ENCODE measurements at regions not wholly inside any gene's neighbourhood (a gene's known extent, or its start where the extent isn't known, plus 50 kb on each side); places are given as distances from the start of the nearest gene placed in this dataset.

GRCh38 chr6:100134703-100135102 lies 140.7 kb upstream of the MCHR2 start:
- DNase-seq (ENCODE audit: low read depth) = no peak

- DNase-seq (ENCODE audit: low read depth) = no peak
Observed at GRCh38 chr6:100134297-100134696, 140.3 kb upstream of the MCHR2 start.

GRCh38 chr6:100132005-100132404 lies 138.0 kb upstream of the MCHR2 start:
- no peak for DNase-seq (ENCODE audit: low read depth)

GRCh38 chr6:100130630-100131029 lies 136.6 kb upstream of the MCHR2 start:
- DNase-seq (ENCODE audit: low read depth) = no peak

GRCh38 chr6:100126790-100127484 lies 132.9 kb upstream of the MCHR2 start:
- DNase-seq (ENCODE audit: low read depth) = no peak

GRCh38 chr6:100121854-100122609 lies 128.0 kb upstream of the MCHR2 start:
- no peak for DNase-seq (ENCODE audit: low read depth)

- no peak for DNase-seq (ENCODE audit: low read depth)
Observed at GRCh38 chr6:100119261-100119660, 125.2 kb upstream of the MCHR2 start.

GRCh38 chr6:100118301-100118700 lies 124.3 kb upstream of the MCHR2 start:
- DNase-seq (ENCODE audit: low read depth) = no peak

- no peak for DNase-seq (ENCODE audit: low read depth)
Observed at GRCh38 chr6:100117680-100118079, 123.7 kb upstream of the MCHR2 start.

GRCh38 chr6:100116411-100117194 lies 122.6 kb upstream of the MCHR2 start:
- DNase-seq (ENCODE audit: low read depth) = peak; percentile 57

- DNase-seq (ENCODE audit: low read depth) = no peak
Observed at GRCh38 chr6:100115407-100116101, 121.5 kb upstream of the MCHR2 start.

GRCh38 chr6:100112855-100113508 lies 119.0 kb upstream of the MCHR2 start:
- no peak for DNase-seq (ENCODE audit: low read depth)

GRCh38 chr6:100105919-100106529 lies 112.0 kb upstream of the MCHR2 start:
- no peak for DNase-seq (ENCODE audit: low read depth)

- no peak for DNase-seq (ENCODE audit: low read depth)
Observed at GRCh38 chr6:100105138-100105537, 111.1 kb upstream of the MCHR2 start.

GRCh38 chr6:100103931-100104330 lies 109.9 kb upstream of the MCHR2 start:
- no peak for DNase-seq (ENCODE audit: low read depth)

- DNase-seq (ENCODE audit: low read depth) = no peak
Observed at GRCh38 chr6:100103194-100103593, 109.2 kb upstream of the MCHR2 start.

GRCh38 chr6:100101644-100102043 lies 107.6 kb upstream of the MCHR2 start:
- DNase-seq (ENCODE audit: low read depth) = no peak

- no peak for DNase-seq (ENCODE audit: low read depth)
Observed at GRCh38 chr6:100100776-100101175, 106.8 kb upstream of the MCHR2 start.

GRCh38 chr6:100099189-100100074 lies 105.4 kb upstream of the MCHR2 start:
- DNase-seq (ENCODE audit: low read depth) = peak; percentile 21

- no peak for DNase-seq (ENCODE audit: low read depth)
Observed at GRCh38 chr6:100096936-100097335, 102.9 kb upstream of the MCHR2 start.
